Mammary epithelial cell (primary cell): ENCODE measurements at regions not wholly inside any gene's neighbourhood (a gene's known extent, or its start where the extent isn't known, plus 50 kb on each side); places are given as distances from the start of the nearest gene placed in this dataset.

Experiments
- EZH2 ChIP-seq: IDR thresholded peaks from 2 replicates; pipeline ENCODE4 v1.6.1; 2012; ENCODE audit warnings: low read length, inconsistent platforms, borderline replicate concordance
- TF ChIP-seq, protein P1 (sequence below), 2 donors: IDR thresholded peaks in 1 of 2; conservative IDR thresholded peaks in 1 of 2; 2 replicates each; pipeline ENCODE4 v1.5.1; 2011 to 2012; ENCODE audit warnings: inconsistent platforms in 2 of 2, low read length in 2 of 2, mild to moderate bottlenecking in 2 of 2, control low read depth in 1 of 2, low read depth in 1 of 2; ENCODE audit not compliant: insufficient read depth in 1 of 2; ENCODE audit errors: extremely low read depth in 1 of 2

DNA sequence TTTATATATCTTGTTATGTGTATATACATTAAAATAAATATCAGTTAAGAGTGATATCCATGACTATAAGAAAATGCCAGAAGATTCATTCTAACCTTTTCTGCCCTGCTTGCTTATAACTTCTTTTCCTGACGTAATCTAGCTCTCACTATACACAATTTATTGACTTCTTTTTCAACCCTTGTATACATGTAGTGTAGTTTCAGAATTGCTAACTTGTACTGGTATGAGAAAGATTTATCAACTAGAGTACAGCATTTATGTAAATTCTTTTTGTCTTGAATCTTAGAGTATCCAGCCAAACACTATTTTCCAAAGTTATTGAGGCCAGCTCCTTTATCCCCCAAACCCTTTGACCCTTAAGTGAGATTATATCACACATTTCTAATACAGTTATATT is 798.0 kb upstream of the RAB6C start:
- TF ChIP-seq, protein P1, sequence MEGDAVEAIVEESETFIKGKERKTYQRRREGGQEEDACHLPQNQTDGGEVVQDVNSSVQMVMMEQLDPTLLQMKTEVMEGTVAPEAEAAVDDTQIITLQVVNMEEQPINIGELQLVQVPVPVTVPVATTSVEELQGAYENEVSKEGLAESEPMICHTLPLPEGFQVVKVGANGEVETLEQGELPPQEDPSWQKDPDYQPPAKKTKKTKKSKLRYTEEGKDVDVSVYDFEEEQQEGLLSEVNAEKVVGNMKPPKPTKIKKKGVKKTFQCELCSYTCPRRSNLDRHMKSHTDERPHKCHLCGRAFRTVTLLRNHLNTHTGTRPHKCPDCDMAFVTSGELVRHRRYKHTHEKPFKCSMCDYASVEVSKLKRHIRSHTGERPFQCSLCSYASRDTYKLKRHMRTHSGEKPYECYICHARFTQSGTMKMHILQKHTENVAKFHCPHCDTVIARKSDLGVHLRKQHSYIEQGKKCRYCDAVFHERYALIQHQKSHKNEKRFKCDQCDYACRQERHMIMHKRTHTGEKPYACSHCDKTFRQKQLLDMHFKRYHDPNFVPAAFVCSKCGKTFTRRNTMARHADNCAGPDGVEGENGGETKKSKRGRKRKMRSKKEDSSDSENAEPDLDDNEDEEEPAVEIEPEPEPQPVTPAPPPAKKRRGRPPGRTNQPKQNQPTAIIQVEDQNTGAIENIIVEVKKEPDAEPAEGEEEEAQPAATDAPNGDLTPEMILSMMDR (conservative IDR thresholded peaks at IDR 0.05 in 1 of 2, IDR thresholded peaks at IDR 0.05 in 1 of 2; ENCODE audit: extremely low read depth in 1 of 2, insufficient read depth in 1 of 2, low read depth in 1 of 2, low read length in 2 of 2): no peak
- no peak for TF ChIP-seq EZH2
